GM23248 (cell line): ENCODE measurements at regions not wholly inside any gene's neighbourhood (a gene's known extent, or its start where the extent isn't known, plus 50 kb on each side); places are given as distances from the start of the nearest gene placed in this dataset.

Experiments
- DNase-seq: peaks from one replicate; pipeline ENCODE4 v3.0.0-alpha.2; 2015
- H2AFZ ChIP-seq: fragments of 200-600 bp; sonication (generic); 2 replicates; pipeline ENCODE4 v1.6.1; 2016; ENCODE audit warnings: antibody characterized with exemption
- H3F3A ChIP-seq: fragments of 200-600 bp; sonication (generic); 2 replicates; pipeline ENCODE4 v1.6.1; 2016; ENCODE audit warnings: mild to moderate bottlenecking, antibody characterized with exemption, mixed run types; ENCODE audit not compliant: insufficient read depth
- H3K27ac ChIP-seq: fragments of 200-600 bp; sonication (generic); 2 replicates; pipeline ENCODE4 v1.5.1; 2016; ENCODE audit warnings: mild to moderate bottlenecking
- H3K27me3 ChIP-seq: fragments of 200-600 bp; sonication (generic); replicated peaks from 2 replicates; pipeline ENCODE4 v1.6.1; 2016; ENCODE audit warnings: mild to moderate bottlenecking; ENCODE audit not compliant: insufficient read depth
- H3K36me3 ChIP-seq: fragments of 200-600 bp; sonication (generic); 2 replicates; pipeline ENCODE4 v1.6.1; 2016; ENCODE audit warnings: low read depth, mild to moderate bottlenecking
- H3K4me1 ChIP-seq: fragments of 200-600 bp; sonication (generic); 2 replicates; pipeline ENCODE4 v1.6.1; 2016; ENCODE audit warnings: mild to moderate bottlenecking; ENCODE audit not compliant: insufficient read depth
- H3K4me2 ChIP-seq: fragments of 200-600 bp; sonication (generic); one replicate; pipeline ENCODE4 v1.6.1; 2016; ENCODE audit warnings: mild to moderate bottlenecking; ENCODE audit not compliant: unreplicated experiment
- H3K4me3 ChIP-seq: fragments of 200-600 bp; sonication (generic); 2 replicates; pipeline ENCODE4 v1.5.1; 2016; ENCODE audit warnings: mild to moderate bottlenecking
- H3K79me2 ChIP-seq: fragments of 200-600 bp; sonication (generic); 2 replicates; pipeline ENCODE4 v1.6.1; 2016; ENCODE audit warnings: mild to moderate bottlenecking; ENCODE audit not compliant: insufficient read depth
- H3K9ac ChIP-seq: fragments of 200-600 bp; sonication (generic); 2 replicates; pipeline ENCODE4 v1.6.1; 2016; ENCODE audit warnings: mild to moderate bottlenecking
- H3K9me2 ChIP-seq: fragments of 200-600 bp; sonication (generic); 2 replicates; pipeline ENCODE4 v1.6.1; 2016; ENCODE audit warnings: mixed run types, mild to moderate bottlenecking, moderate library complexity; ENCODE audit not compliant: insufficient read depth
- H3K9me3 ChIP-seq: fragments of 200-600 bp; sonication (generic); one replicate; pipeline ENCODE4 v1.6.1; 2017; ENCODE audit warnings: low read depth
- H4K20me1 ChIP-seq: fragments of 200-600 bp; sonication (generic); 2 replicates; pipeline ENCODE4 v1.6.0; 2016; ENCODE audit not compliant: insufficient read depth
- EZH2 ChIP-seq: fragments of 200-600 bp; sonication (generic); IDR thresholded peaks from 2 replicates; pipeline ENCODE4 v1.6.1; 2018; ENCODE audit warnings: antibody characterized with exemption, mild to moderate bottlenecking; ENCODE audit not compliant: insufficient read depth, poor library complexity, severe bottlenecking
- EZH2phosphoT487 ChIP-seq: fragments of 200-600 bp; sonication (generic); IDR thresholded peaks from 2 replicates; pipeline ENCODE4 v1.6.1; 2018; ENCODE audit warnings: antibody characterized with exemption, moderate library complexity, mild to moderate bottlenecking, low read depth; ENCODE audit not compliant: insufficient read depth
- WGBS, 2 experiments: methylation state at CpG; one replicate each; pipeline ENCODE4 v1.1.6; 2015 to 2017; ENCODE audit warnings: low lambda C conversion rate in 2 of 2, low coverage in 1 of 2; ENCODE audit errors: missing lambda C conversion rate in 2 of 2; 5-methylcytosine and 5-hydroxymethylcytosine counted together
- in situ Hi-C: fragments of 300-500 bp; cut with MboI; formaldehyde crosslinking; loops from 2 replicates; pipeline ENCODE4 v1.15.0; 2020

- H3K36me3 ChIP-seq, result no peaks in the 10 kb centered on the region
- H2AFZ ChIP-seq, result no peak overlapping the region
- H3K9me3 ChIP-seq, result no peaks in the 10 kb centered on the region
- no peak overlapping the region for H3K4me3 ChIP-seq
- TF ChIP-seq EZH2phosphoT487, result no peak
- TF ChIP-seq EZH2, result no peak
- no peaks in the 10 kb centered on the region for H3K79me2 ChIP-seq
- H3K4me2 ChIP-seq, result no peak overlapping the region
- no peak overlapping the region for H3K27ac ChIP-seq
- in situ Hi-C loops, result no loop called here
- no peaks in the 10 kb centered on the region for H3K27me3 ChIP-seq
- no peaks in the 10 kb centered on the region for H3K9me2 ChIP-seq
- DNase-seq, result no peak
- no peak overlapping the region for H3K9ac ChIP-seq
- peaks cover 3% of the 10 kb centered on the region for H3F3A ChIP-seq
- no peaks in the 10 kb centered on the region for H4K20me1 ChIP-seq
- peaks cover 11% of the 10 kb centered on the region for H3K4me1 ChIP-seq
These were observed 147.4 kb downstream of the IL15 start for GRCh38 chr4:141783770-141784169.

- DNase-seq, result peak; percentile 19
- Histone ChIP-seq H3K36me3 (no peaks in the 10 kb centered on the region), H3K9me3 (no peaks in the 10 kb centered on the region), H3K27me3 (no peaks in the 10 kb centered on the region), H3K4me2 (no peak overlapping the region), H4K20me1 (no peaks in the 10 kb centered on the region), H3K27ac (no peak overlapping the region), H3K4me1 (peaks cover 12% of the 10 kb centered on the region), H3K4me3 (no peak overlapping the region), H3K9me2 (no peaks in the 10 kb centered on the region), H3F3A (peaks cover 5% of the 10 kb centered on the region), H3K9ac (no peak overlapping the region), H3K79me2 (no peaks in the 10 kb centered on the region), H2AFZ (0 out of 2 replicates have a peak overlapping the region, but pooled peaks have one; percentile 14)
- TF ChIP-seq EZH2 (no peak), EZH2phosphoT487 (no peak)
- in situ Hi-C loops, result no loop called here
These were observed 150.6 kb downstream of the IL15 start for GRCh38 chr4:141786946-141787345.

GRCh38 chr4:141788169-141788915, 152.0 kb downstream of the IL15 start:
- Histone ChIP-seq H2AFZ (peak overlapping the region; percentile 49; the same call in 1 of the 2 replicates), H3K27ac (peak overlapping the region; percentile 19), H3K27me3 (no peaks in the 10 kb centered on the region), H3K9me3 (no peaks in the 10 kb centered on the region), H3K79me2 (no peaks in the 10 kb centered on the region), H3K4me1 (peaks cover 12% of the 10 kb centered on the region), H3K9me2 (no peaks in the 10 kb centered on the region), H3K4me3 (no peak overlapping the region), H3K36me3 (no peaks in the 10 kb centered on the region), H3F3A (peaks cover 5% of the 10 kb centered on the region), H3K9ac (no peak overlapping the region), H4K20me1 (no peaks in the 10 kb centered on the region), H3K4me2 (no peak overlapping the region)
- 58 to 66% methylated on average over 4 of the region's 4 CpGs for WGBS, 2 experiments
- no peak for TF ChIP-seq EZH2
- no peak for TF ChIP-seq EZH2phosphoT487
- in situ Hi-C loops, result no loop called here
- DNase-seq, result peak; percentile 49

- Histone ChIP-seq H3K79me2 (no peaks in the 10 kb centered on the region), H2AFZ (no peak overlapping the region), H3K9me2 (no peaks in the 10 kb centered on the region), H3F3A (peaks cover 5% of the 10 kb centered on the region), H3K4me3 (no peak overlapping the region), H3K4me1 (peaks cover 12% of the 10 kb centered on the region), H3K9me3 (no peaks in the 10 kb centered on the region), H4K20me1 (no peaks in the 10 kb centered on the region), H3K4me2 (no peak overlapping the region), H3K9ac (no peak overlapping the region), H3K36me3 (no peaks in the 10 kb centered on the region), H3K27ac (no peak overlapping the region), H3K27me3 (no peaks in the 10 kb centered on the region)
- in situ Hi-C loops, result no loop called here
- no peak for TF ChIP-seq EZH2
- TF ChIP-seq EZH2phosphoT487, result no peak
- 70 to 71% methylated on average over 4 of the region's 4 CpGs for WGBS, 2 experiments
- DNase-seq, result no peak
These were observed 153.3 kb downstream of the IL15 start for GRCh38 chr4:141789716-141790115.

GRCh38 chr4:141792164-141792563, 155.8 kb downstream of the IL15 start:
- DNase-seq, result no peak
- H3K9me3 ChIP-seq, result no peaks in the 10 kb centered on the region
- 98% methylated on average over 2 of the region's 2 CpGs for WGBS, 2 experiments
- H3F3A ChIP-seq, result peaks cover 5% of the 10 kb centered on the region
- no peak overlapping the region for H2AFZ ChIP-seq
- H3K27me3 ChIP-seq, result no peaks in the 10 kb centered on the region
- no peaks in the 10 kb centered on the region for H3K36me3 ChIP-seq
- no peak overlapping the region for H3K4me2 ChIP-seq
- TF ChIP-seq EZH2phosphoT487 (no peak), EZH2 (no peak)
- no peaks in the 10 kb centered on the region for H4K20me1 ChIP-seq
- no peaks in the 10 kb centered on the region for H3K9me2 ChIP-seq
- peaks cover 5% of the 10 kb centered on the region; the same call in 1 of the 2 replicates for H3K4me1 ChIP-seq
- H3K79me2 ChIP-seq, result no peaks in the 10 kb centered on the region
- H3K27ac ChIP-seq, result no peak overlapping the region
- no peak overlapping the region for H3K9ac ChIP-seq
- in situ Hi-C loops, result no loop called here
- H3K4me3 ChIP-seq, result no peak overlapping the region
